ENCODE measurements at regions not wholly inside any gene's neighbourhood (a gene's known extent, or its start where the extent isn't known, plus 50 kb on each side); places are given as distances from the start of the nearest gene placed in this dataset.

DNA sequence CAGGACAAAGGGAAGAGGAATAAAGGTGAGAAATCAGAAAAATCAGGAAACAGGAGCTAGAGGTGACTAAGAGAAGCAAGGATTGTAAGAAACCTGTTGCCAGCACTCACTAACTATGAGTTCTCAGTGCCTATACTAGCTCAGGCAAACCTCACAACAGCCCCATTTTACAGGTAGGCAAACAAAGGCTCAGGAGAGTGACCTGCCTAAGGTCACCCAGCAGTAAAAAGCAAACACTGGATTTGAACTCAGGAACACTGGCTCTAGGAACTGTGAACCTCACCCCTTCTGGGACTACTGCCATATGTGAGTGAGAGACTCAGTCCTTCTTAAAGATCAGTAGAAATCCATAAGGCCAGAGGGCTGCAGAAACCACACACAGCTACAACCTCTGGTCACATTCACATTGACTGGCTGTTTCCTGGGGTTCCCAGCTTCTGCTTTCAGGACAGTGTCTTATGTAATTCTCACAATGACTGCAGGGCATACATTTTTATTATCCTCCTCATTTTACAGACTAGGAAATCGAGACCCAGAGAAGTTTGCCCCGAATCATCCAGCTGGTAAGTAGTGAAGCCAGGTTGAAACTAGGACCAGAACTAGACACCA is 80.7 kb upstream of the MAFB start:
- DNase-seq (ENCODE audit: low read depth, low spot score) = no peak

DNA sequence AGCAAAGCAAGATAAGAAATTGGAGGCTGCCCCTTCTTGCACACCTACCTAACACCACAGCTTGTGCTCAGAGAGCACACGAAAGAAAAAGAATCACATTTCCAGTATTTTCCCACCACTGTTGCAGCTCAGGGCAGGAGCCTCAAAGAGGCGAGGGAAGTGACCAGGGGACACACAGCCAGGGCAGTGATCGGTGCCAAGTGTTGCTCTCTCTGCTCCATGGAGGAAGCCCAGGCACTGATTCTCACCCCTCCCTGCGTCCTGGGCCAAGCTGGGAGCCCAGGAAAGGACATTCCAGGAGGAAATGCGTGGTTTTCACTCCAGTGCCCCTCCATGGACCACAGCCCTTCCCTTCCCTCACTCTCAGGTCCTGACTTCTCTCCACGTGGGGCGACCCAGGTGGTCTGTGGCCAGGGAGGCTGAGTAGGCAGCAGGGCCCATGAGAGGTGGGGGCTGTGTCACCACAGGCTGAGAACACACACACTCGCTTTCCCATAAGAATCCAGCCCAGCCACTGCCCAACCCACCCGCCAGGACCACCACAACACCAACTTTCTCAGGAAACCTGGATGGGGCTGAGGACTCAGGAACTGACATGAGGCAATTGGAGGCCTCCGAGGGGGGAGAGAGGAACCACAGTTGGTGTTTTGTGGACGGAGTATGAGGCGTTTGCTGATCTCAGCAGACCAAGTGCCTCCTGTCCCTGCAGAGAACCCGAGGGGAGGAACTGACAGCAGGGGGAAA is 81.7 kb upstream of the MAFB start:
- DNase-seq (ENCODE audit: low read depth, low spot score) = no peak

DNA sequence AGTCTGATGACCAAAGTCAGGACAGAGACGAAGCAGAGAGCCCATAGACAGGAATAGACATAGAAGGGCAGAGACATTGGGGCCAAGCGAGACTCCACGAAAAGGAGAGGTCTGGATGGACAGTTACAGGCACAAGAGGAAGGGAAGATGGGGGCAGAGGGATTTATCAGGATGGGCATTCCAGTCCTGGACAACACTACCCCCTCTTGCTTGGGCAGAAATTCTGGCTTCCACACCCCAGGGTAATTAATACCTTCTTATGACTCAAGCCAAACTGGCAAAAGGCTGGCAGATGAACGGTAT is 82.2 kb upstream of the MAFB start:
- DNase-seq (ENCODE audit: low read depth, low spot score) = no peak

DNA sequence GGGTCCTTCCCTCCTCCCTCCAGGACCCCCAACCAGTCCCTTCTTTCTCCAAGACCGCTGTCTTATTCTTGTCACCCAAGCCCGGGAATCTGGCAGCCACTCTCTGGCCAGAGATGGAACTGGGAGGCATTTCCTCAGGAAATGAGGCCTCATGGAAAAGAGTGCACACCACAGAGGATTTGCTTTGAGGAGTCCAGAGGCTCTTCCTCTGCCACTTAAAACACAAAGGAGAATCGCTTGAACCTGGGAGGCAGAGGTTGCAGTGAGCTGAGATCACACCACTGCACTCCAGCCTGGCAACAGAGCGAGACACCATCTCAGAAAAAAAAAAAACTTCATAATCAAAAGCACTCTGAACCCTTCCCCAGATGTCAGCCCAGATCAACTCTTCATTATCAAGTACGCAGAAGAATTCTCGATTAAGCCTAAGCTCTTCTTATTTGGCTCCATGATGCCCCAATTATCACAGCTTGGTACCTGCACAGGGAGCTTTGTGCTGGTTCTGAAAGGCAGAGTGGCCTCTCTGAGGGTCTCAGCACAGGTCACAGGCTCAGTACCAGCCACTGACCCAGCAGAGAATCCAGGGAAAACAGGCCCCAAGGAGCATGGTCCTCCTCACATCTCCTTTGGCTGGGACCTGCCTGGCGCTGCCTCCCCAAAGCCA is 82.9 kb upstream of the MAFB start:
- DNase-seq (ENCODE audit: low read depth, low spot score) = no peak

DNA sequence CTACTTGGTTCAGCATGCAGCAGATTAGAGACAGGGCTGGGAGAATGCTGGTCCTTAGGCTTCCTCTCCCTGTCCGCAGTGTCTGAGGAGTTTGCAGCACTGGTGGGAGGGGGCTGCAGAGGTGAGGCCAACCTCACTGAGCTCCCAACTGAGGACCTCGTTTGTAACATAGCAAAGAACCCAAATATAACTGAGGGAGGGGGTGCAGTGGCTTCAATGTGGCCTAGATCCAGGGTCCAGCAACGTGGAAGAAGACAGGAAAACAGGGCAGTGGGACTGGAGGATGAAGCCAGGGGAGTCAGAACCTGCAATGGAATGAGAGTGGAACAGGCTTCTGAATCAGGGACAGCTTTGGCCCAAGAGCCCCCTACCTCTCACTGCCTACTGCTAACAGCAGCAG is 84.3 kb upstream of the MAFB start:
- no peak for DNase-seq (ENCODE audit: low read depth, low spot score)

GRCh38 chr20:40774252-40774651 is 85.2 kb upstream of the MAFB start:
- no peak for DNase-seq (ENCODE audit: low read depth, low spot score)

DNA sequence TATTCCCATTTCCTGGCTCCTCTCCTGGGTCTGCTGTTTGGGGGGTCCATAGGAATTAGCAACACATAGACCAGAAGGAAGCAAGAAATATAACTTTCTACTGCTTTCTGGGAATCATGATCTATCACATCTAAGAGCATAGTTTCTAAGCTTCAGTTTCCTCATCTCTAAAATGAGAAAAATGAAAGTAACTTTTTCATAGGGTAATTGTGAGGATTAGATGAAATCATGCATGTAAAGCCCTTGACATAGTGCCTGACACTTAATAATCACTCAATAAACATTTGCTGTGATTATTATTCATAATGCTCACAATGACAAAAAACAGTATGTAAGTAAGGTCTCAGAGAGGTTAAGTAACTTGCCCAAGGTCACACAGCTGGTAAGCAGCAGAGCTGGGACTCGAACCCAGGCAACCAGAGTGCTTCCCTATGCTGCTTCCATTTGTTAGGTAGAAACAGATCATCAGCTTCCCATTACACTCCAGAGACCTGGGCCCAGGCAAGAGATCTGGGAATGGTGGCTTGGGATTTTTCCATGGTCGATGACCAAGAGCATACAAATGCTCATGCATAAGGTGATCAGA is 86.6 kb upstream of the MAFB start:
- DNase-seq (ENCODE audit: low read depth, low spot score) = no peak

GRCh38 chr20:40776466-40777457 is 87.7 kb upstream of the MAFB start:
- no peak for DNase-seq (ENCODE audit: low read depth, low spot score)

- no peak for DNase-seq (ENCODE audit: low read depth, low spot score)
Measured at GRCh38 chr20:40777653-40778052, 88.6 kb upstream of the MAFB start.

- no peak for DNase-seq (ENCODE audit: low read depth, low spot score)
Measured at GRCh38 chr20:40778894-40779496, 90.0 kb upstream of the MAFB start.

- DNase-seq (ENCODE audit: low read depth, low spot score) = no peak
Measured at GRCh38 chr20:40781327-40782042, 92.4 kb upstream of the MAFB start.

- DNase-seq (ENCODE audit: low read depth, low spot score) = no peak
Measured at GRCh38 chr20:40782043-40782368, 93.0 kb upstream of the MAFB start.

- DNase-seq (ENCODE audit: low read depth, low spot score) = no peak
Measured at GRCh38 chr20:40785346-40785745, 96.3 kb upstream of the MAFB start.

- no peak for DNase-seq (ENCODE audit: low read depth, low spot score)
Measured at GRCh38 chr20:40786336-40786735, 97.3 kb upstream of the MAFB start.

GRCh38 chr20:40787941-40788340 is 98.9 kb upstream of the MAFB start:
- no peak for DNase-seq (ENCODE audit: low read depth, low spot score)

- DNase-seq (ENCODE audit: low read depth, low spot score) = no peak
Measured at GRCh38 chr20:40797425-40797824, 108.4 kb upstream of the MAFB start.

GRCh38 chr20:40798066-40798465 is 109.0 kb upstream of the MAFB start:
- no peak for DNase-seq (ENCODE audit: low read depth, low spot score)

DNA sequence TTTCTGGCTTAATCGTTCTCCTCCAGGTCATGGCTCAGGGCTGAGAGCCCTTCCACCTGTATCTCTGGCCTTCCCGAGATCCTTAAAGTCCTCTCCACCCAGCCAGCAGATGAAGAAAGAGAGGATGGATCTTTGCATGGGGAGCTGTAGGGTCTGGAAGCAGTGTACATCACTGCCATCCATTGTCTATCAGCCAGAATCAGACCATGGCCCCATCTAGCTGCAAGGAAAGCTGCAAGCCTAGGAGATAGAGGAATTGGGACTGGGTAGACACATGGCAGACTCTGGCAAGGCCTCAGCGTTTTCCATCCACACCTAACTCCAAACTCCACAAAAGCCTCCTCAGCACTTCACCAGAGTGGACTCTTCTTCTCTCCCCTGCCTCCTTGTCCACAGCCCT is 113.8 kb upstream of the MAFB start:
- DNase-seq (ENCODE audit: low read depth, low spot score) = no peak

- DNase-seq (ENCODE audit: low read depth, low spot score) = no peak
Measured at GRCh38 chr20:40803381-40803780, 114.3 kb upstream of the MAFB start.

DNA sequence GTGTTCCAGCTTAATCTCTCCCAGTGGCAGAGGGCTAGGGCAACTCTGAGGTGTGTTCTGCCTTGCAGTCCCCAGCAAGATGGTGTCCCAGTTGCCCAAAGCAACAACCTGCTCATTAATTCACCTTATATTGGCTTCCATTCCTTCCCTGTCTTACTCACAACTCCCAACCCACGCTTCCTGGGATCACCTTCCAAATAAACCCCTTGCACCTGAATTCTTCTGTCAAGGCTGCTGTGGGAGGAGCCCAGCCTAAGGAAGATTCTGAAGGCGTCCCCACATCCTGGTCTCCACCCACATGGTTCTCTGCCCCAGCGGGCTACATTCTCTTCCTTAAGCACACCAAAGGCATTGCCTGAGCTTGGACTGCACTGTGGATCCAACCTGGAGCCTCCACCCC is 116.6 kb upstream of the MAFB start:
- no peak for DNase-seq (ENCODE audit: low read depth, low spot score)
